Colonic mucosa (tissue), 4 donors: ENCODE measurements at regions not wholly inside any gene's neighbourhood (a gene's known extent, or its start where the extent isn't known, plus 50 kb on each side); places are given as distances from the start of the nearest gene placed in this dataset.

Source experiments
- DNase-seq: peaks from one replicate; pipeline ENCODE4 v3.0.0-alpha.2; 2020
- H3K27ac ChIP-seq: fragments of 200-600 bp; one replicate; pipeline ENCODE4 v1.8.0; 2021
- H3K27me3 ChIP-seq: fragments of 200-600 bp; one replicate; pipeline ENCODE4 v1.8.0; 2021
- H3K36me3 ChIP-seq: fragments of 200-600 bp; one replicate; pipeline ENCODE4 v1.8.0; 2021
- H3K4me1 ChIP-seq: fragments of 200-600 bp; one replicate; pipeline ENCODE4 v1.8.0; 2021; ENCODE audit warnings: mild to moderate bottlenecking
- H3K4me3 ChIP-seq: fragments of 200-600 bp; one replicate; pipeline ENCODE4 v1.8.0; 2021
- H3K9ac ChIP-seq, 2 donors: one replicate each; pipeline ENCODE4 v1.7.0; 2013; ENCODE audit warnings: control low read depth in 2 of 2, low read depth in 2 of 2, low read length in 2 of 2
- H3K9me3 ChIP-seq: fragments of 200-600 bp; one replicate; pipeline ENCODE4 v1.8.0; 2021
- CTCF ChIP-seq: fragments of 200-600 bp; IDR thresholded peaks from one replicate; pipeline ENCODE4 v1.8.0; 2022; ENCODE audit warnings: antibody characterized with exemption, mild to moderate bottlenecking
- intact Hi-C: fragments of 100-400 bp; cut with DNase I; formaldehyde crosslinking; loops from one replicate; pipeline ENCODE4 v1.14.1; 2022
- donor health status: healthy.
- donor health status: DM: no; HTN: no; CAD: no.
- donor health status: DM: no; HTN: no; CAD: no.

- no peak for TF ChIP-seq CTCF
- no peak overlapping the region for H3K9ac ChIP-seq
- H3K36me3 ChIP-seq = no peaks in the 10 kb centered on the region
- no peaks in the 10 kb centered on the region for H3K9me3 ChIP-seq
- H3K4me1 ChIP-seq = no peaks in the 10 kb centered on the region
- DNase-seq = no peak
- intact Hi-C loops = no loop called here
- no peak overlapping the region for H3K4me3 ChIP-seq
- H3K27me3 ChIP-seq = no peaks in the 10 kb centered on the region
- H3K27ac ChIP-seq = no peak overlapping the region
Measured at GRCh38 chr5:43873791-43874190, 270.8 kb downstream of the NNT start.

- intact Hi-C loops = no loop called here
- no peak for TF ChIP-seq CTCF
Measured at GRCh38 chr5:43859309-43859708, 256.3 kb downstream of the NNT start.

GRCh38 chr5:43855452-43855851 is 252.5 kb downstream of the NNT start:
- H3K4me1 ChIP-seq = no peaks in the 10 kb centered on the region
- H3K4me3 ChIP-seq = no peak overlapping the region
- H3K27me3 ChIP-seq = no peaks in the 10 kb centered on the region
- no peak for DNase-seq
- intact Hi-C loops = no loop called here
- H3K9ac ChIP-seq = no peak overlapping the region
- no peak for TF ChIP-seq CTCF
- no peaks in the 10 kb centered on the region for H3K36me3 ChIP-seq
- H3K27ac ChIP-seq = no peak overlapping the region
- H3K9me3 ChIP-seq = no peaks in the 10 kb centered on the region

More at GRCh38 chr5:43859309-43859708, 256.3 kb downstream of the NNT start:
- H3K27me3 ChIP-seq = no peaks in the 10 kb centered on the region
- no peaks in the 10 kb centered on the region for H3K36me3 ChIP-seq
- H3K4me1 ChIP-seq = no peaks in the 10 kb centered on the region
- H3K9me3 ChIP-seq = no peaks in the 10 kb centered on the region
- H3K27ac ChIP-seq = no peak overlapping the region
- H3K9ac ChIP-seq = no peak overlapping the region
- no peak overlapping the region for H3K4me3 ChIP-seq
- no peak for DNase-seq

- Histone ChIP-seq H3K9me3 (no peaks in the 10 kb centered on the region), H3K27me3 (no peaks in the 10 kb centered on the region), H3K9ac (no peak overlapping the region), H3K36me3 (no peaks in the 10 kb centered on the region), H3K27ac (no peak overlapping the region), H3K4me3 (no peak overlapping the region), H3K4me1 (no peaks in the 10 kb centered on the region)
- intact Hi-C loops = no loop called here
- TF ChIP-seq CTCF = no peak
- no peak for DNase-seq
Measured at GRCh38 chr5:43854697-43855292, 251.8 kb downstream of the NNT start.

- intact Hi-C loops = no loop called here
- H3K27ac ChIP-seq = no peak overlapping the region
- H3K9ac ChIP-seq = no peak overlapping the region
- DNase-seq = no peak
- H3K4me3 ChIP-seq = no peak overlapping the region
- no peaks in the 10 kb centered on the region for H3K36me3 ChIP-seq
- H3K9me3 ChIP-seq = no peaks in the 10 kb centered on the region
- no peaks in the 10 kb centered on the region for H3K4me1 ChIP-seq
- TF ChIP-seq CTCF = no peak
- H3K27me3 ChIP-seq = no peaks in the 10 kb centered on the region
Measured at GRCh38 chr5:43852279-43852678, 249.3 kb downstream of the NNT start.
